SJSA1 (cell line): ENCODE measurements at regions not wholly inside any gene's neighbourhood (a gene's known extent, or its start where the extent isn't known, plus 50 kb on each side); places are given as distances from the start of the nearest gene placed in this dataset.

Experiments used
- DNase-seq, 2 experiments: peaks; one replicate each; pipeline ENCODE4 v3.0.0-alpha.2; 2015 to 2020; ENCODE audit warnings: low spot score in 2 of 2, low read depth in 1 of 2
- H3K27ac ChIP-seq: fragments of 250-450 bp; sonication (Bioruptor Pico); 2 replicates; pipeline ENCODE4 v1.5.1; 2020; ENCODE audit warnings: mild to moderate bottlenecking, moderate library complexity
- H3K27me3 ChIP-seq: fragments of 250-450 bp; sonication (Bioruptor Pico); replicated peaks from 2 replicates; pipeline ENCODE4 v1.5.1; 2020; ENCODE audit warnings: mild to moderate bottlenecking, moderate library complexity
- H3K36me3 ChIP-seq: fragments of 250-450 bp; sonication (Bioruptor Pico); 2 replicates; pipeline ENCODE4 v1.5.1; 2020; ENCODE audit warnings: mild to moderate bottlenecking
- H3K4me1 ChIP-seq: fragments of 250-450 bp; sonication (Bioruptor Pico); replicated peaks from 2 replicates; pipeline ENCODE4 v1.6.1; 2021; ENCODE audit warnings: mild to moderate bottlenecking
- H3K4me3 ChIP-seq: fragments of 250-450 bp; sonication (Bioruptor Pico); 2 replicates; pipeline ENCODE4 v1.5.1; 2020; ENCODE audit warnings: mild to moderate bottlenecking
- H3K9me3 ChIP-seq: fragments of 250-450 bp; sonication (Bioruptor Pico); replicated peaks from 2 replicates; pipeline ENCODE4 v1.5.1; 2020; ENCODE audit warnings: mild to moderate bottlenecking

DNA sequence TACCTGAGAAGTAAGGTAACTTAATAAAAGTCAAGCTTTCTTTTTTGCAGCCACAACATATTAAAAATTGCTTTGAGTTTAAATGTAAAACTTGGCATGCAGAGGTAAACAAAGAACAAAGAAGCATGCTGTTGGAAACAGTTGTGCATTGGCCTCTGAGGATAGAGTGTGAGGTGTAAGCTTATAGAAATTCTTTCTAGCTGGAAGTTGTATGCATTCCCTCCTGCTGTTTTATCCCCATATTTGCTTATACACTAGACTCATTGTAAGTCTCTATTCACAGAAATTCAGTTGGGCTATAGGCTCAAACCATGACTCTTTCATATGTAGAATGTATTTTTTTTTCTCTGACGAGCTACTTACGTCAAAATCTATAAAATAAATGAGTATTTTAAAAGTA, 316.3 kb downstream of the SLC6A15 start:
- Histone ChIP-seq H3K27ac (no peak overlapping the region), H3K4me1 (no peaks in the 10 kb centered on the region), H3K4me3 (no peak overlapping the region), H3K9me3 (no peaks in the 10 kb centered on the region), H3K36me3 (no peaks in the 10 kb centered on the region), H3K27me3 (no peaks in the 10 kb centered on the region)
- DNase-seq: no peak

DNA sequence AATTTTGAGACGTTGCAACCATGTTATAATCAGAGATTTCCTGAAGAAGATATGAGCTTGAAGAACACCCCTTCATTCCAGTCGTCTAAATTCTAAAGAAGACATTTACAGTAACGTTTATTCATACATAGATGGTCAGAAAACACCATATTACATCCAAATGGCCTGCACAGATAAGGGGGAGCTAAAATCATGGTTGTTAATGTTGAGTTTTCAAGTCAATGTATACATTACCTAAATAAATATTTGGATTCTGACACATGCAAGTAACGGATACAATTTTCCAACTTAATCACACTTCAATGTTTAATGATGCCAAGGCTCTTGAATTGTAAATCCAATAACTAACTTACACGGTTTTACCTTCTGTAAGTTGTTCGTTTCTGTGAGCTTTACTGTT, 318.4 kb downstream of the SLC6A15 start:
- Histone ChIP-seq H3K27me3 (no peaks in the 10 kb centered on the region), H3K36me3 (no peaks in the 10 kb centered on the region), H3K9me3 (no peaks in the 10 kb centered on the region), H3K4me1 (no peaks in the 10 kb centered on the region), H3K27ac (no peak overlapping the region), H3K4me3 (no peak overlapping the region)
- DNase-seq: no peak

DNA sequence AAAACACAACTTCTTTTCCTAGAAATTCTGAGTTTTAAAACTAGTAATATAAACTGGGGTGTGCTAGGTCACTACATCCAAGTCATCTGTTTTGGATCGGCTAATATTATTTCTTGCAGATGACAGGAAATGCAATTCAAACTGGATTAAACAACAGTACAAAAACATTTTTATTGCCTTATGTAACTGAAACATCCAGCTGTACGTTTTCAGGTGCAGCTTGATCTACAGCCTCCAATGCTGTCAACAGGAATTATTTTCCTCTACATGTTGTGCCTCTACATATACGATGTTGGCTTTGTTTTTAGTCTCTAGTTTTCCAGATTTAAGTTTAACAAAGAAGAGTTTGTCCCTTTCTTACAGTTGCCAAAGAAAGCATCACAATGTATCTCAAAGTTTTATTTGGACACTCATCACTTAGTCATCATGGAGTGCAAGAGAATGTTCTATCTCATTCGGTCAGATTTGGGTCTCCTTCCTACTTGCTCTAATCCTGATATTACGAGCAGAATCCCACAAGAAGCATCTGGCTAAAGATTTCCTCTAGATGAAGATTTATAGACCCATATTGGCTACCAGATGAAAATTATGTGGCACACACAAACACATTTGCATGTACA, 326.7 kb downstream of the SLC6A15 start:
- H3K9me3 ChIP-seq: no peaks in the 10 kb centered on the region
- no peak overlapping the region for H3K4me3 ChIP-seq
- no peak for DNase-seq
- no peaks in the 10 kb centered on the region for H3K4me1 ChIP-seq
- H3K27me3 ChIP-seq: no peaks in the 10 kb centered on the region
- no peak overlapping the region for H3K27ac ChIP-seq
- no peaks in the 10 kb centered on the region for H3K36me3 ChIP-seq

DNA sequence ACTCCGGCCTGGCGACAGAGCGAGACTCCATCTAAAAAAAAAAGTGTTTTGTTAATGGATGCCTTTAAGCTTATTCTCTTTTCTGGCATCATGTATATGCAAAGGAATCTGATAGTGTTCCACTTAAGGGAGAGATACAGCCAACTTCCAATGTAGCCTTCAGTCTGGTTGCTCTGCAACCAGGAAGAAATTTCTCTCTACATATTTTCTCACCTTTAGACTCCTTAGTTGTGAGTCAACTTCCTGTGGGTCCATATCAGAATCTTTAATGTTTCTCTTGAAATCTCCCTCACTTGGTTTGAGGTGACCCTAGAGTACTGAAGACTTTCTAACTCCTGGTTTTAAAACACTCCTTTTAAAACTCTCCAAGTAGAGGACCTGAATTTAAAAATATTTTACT, 340.4 kb downstream of the SLC6A15 start:
- Histone ChIP-seq H3K9me3 (no peaks in the 10 kb centered on the region), H3K27me3 (no peaks in the 10 kb centered on the region), H3K27ac (no peak overlapping the region), H3K4me1 (no peaks in the 10 kb centered on the region), H3K36me3 (no peaks in the 10 kb centered on the region), H3K4me3 (no peak overlapping the region)
- DNase-seq: no peak

DNA sequence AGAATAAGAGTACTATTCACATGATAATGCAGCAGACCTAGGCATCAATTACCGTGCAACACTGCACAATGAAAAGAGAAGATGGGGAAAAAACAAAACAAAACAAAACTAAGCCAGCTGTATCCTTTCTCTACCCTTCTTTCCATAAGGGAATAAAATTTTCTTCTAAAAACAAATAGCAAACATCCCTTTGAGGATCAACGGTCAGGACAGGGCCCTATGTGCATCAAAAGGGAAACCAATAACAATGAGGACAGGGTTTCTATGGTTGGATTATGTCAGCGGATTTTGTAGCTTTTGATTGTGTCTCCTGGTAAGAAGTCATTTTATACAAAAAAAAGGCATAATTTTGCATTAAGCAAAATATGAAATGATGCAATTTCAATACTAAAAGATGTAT, 350.3 kb downstream of the SLC6A15 start:
- Histone ChIP-seq H3K4me1 (no peaks in the 10 kb centered on the region), H3K9me3 (no peaks in the 10 kb centered on the region; the same call in 1 of the 2 replicates), H3K4me3 (no peak overlapping the region), H3K27ac (no peak overlapping the region), H3K27me3 (no peaks in the 10 kb centered on the region), H3K36me3 (no peaks in the 10 kb centered on the region)
- DNase-seq: no peak

DNA sequence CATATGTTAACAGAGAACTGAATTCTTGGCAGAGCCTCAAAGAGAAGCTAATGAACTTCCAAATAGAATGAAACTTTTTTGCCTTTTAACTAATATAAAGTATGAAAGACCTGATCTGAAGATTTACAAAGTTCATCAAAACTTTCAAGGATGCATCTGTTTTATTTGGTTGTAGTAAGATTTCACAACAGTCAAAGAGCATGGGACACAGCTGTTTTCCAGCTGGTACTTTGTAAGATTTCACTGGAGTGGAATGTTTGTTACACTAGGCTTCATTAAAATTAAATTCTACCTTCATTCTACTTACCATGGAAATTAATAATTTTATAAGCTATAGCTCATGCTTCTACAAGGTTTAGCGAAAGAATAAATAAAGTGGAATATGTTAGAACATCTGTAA, 351.2 kb downstream of the SLC6A15 start:
- no peaks in the 10 kb centered on the region for H3K4me1 ChIP-seq
- no peaks in the 10 kb centered on the region for H3K36me3 ChIP-seq
- no peaks in the 10 kb centered on the region for H3K27me3 ChIP-seq
- DNase-seq: no peak
- no peaks in the 10 kb centered on the region; the same call in 1 of the 2 replicates for H3K9me3 ChIP-seq
- no peak overlapping the region for H3K4me3 ChIP-seq
- no peak overlapping the region for H3K27ac ChIP-seq

DNA sequence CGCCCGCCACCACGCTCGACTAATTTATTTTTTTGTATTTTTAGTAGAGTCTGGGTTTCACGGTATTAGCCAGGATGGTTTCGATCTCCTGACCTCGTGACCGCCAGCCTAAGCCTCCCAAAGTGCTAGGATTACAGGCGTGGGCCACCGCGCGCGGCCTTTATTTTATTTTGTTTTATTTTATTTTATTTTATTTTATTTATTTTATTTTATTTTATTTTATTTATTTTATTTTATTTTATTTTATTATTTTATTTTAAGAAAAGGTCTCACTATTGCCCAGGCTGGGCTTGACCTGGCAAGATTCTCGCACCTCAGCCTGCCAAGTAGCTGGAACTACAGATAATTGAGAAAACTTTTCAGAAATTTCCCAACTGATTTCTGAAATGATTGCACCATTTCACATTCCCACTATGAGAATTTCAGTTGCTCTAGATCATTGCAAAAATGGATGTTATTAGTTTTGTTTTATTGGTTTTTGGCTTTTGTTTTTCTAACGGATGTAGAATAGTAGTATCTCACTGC, 358.3 kb downstream of the SLC6A15 start:
- Histone ChIP-seq H3K27ac (no peak overlapping the region), H3K36me3 (no peaks in the 10 kb centered on the region), H3K4me3 (no peak overlapping the region), H3K27me3 (no peaks in the 10 kb centered on the region), H3K4me1 (no peaks in the 10 kb centered on the region), H3K9me3 (no peaks in the 10 kb centered on the region)
- DNase-seq: no peak

DNA sequence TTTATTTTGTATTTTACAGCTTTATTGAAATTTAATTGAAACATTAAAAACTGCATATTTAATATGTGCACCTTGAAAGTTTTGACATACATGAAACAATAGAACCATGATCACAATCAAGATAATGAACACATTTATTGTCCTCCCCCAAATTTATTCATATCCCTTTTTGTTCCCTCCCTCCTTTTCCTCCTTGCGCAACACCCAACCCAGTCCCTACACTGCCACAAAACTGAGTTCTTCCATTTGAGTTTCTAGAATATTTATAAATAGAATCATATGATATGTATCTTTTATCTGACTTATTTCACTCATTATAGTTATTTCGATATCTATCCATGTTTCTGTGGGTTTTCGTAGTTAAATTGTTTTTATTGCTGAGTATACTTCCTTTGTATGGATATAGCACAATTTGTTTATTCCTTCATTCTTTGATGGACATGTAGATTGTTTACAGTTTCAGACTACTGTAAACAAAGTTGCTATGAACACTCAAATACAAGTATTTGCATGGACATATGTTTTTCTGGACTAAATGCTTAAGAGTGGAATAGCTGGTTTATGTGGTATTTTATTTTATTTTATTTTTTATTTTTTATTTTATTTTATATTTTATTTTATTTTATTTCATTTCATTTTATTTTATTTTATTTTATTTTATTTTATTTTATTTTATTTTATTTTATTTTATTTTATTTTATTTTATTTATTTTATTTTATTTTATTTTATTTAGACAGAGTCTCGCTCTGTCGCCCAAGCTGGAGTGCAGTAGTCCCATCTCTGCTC, 359.1 kb downstream of the SLC6A15 start:
- no peak for DNase-seq
- Histone ChIP-seq H3K9me3 (no peaks in the 10 kb centered on the region), H3K36me3 (no peaks in the 10 kb centered on the region)

DNA sequence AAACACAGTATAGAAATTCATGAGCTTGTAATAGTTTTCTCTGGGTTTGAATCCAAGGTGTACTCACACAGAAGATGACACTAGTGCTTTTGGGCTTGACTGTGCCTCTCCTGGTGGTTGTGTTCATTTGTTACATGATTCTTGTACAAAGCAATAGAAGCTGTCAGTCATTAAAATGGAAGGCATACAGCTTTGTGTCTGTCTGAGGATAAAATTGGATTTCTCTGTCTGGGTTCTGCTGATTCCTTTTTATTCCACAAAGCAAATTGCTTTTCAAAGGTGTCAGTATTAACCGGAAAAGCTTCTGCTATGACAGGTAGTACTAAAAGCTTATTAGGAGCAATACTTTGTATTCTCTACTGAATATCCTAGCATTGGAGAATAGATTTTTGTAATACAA, 361.2 kb downstream of the SLC6A15 start:
- Histone ChIP-seq H3K27me3 (no peaks in the 10 kb centered on the region), H3K4me1 (no peaks in the 10 kb centered on the region), H3K27ac (no peak overlapping the region), H3K4me3 (no peak overlapping the region), H3K36me3 (no peaks in the 10 kb centered on the region), H3K9me3 (no peaks in the 10 kb centered on the region)
- no peak for DNase-seq

More for the DNA sequence above, 359.1 kb downstream of the SLC6A15 start:
- Histone ChIP-seq H3K27me3 (no peaks in the 10 kb centered on the region), H3K4me3 (no peak overlapping the region), H3K27ac (no peak overlapping the region), H3K4me1 (no peaks in the 10 kb centered on the region)

DNA sequence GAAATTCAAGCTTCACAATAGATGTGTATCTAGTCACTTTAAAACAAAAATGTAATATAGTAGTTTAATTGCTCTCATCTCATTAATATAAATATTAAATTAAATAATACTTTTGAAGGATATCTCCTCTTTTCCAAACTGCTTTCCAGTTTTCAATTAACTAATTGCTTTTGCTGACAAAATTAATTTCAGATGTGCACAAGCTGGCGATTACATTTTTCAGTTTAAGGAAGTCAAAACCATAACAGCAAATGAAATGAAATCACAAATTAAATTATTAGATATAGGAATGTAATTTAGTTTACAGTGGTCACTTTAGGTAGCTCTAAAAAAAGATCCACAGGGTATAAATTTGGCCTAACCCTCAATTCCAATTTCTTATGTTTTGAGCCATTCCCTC, 362.1 kb downstream of the SLC6A15 start:
- no peak for DNase-seq
- Histone ChIP-seq H3K27ac (no peak overlapping the region), H3K36me3 (no peaks in the 10 kb centered on the region), H3K4me1 (no peaks in the 10 kb centered on the region), H3K27me3 (no peaks in the 10 kb centered on the region), H3K9me3 (no peaks in the 10 kb centered on the region), H3K4me3 (no peak overlapping the region)

DNA sequence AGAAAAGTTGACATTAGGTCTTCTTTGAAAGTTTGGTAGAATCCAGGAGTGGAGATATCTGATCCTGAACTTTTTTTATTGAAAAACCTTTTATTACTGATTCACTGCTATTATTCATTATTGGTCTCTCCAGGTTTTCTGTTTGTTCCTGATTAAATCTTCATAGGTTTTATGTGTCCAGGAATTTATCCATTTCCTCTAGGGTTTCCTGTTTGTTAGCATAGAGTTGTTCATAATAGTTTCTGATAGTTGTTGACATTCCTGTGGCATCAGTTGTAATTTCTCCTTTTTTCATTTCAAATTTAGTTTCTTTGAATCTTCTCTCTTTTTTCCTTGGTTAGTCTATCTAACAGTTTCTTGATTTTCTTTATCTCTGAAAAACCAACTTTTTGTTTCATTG, 370.3 kb downstream of the SLC6A15 start:
- Histone ChIP-seq H3K36me3 (no peaks in the 10 kb centered on the region), H3K27me3 (no peaks in the 10 kb centered on the region), H3K4me3 (no peak overlapping the region), H3K9me3 (no peaks in the 10 kb centered on the region), H3K4me1 (no peaks in the 10 kb centered on the region), H3K27ac (no peak overlapping the region)
- DNase-seq: no peak

DNA sequence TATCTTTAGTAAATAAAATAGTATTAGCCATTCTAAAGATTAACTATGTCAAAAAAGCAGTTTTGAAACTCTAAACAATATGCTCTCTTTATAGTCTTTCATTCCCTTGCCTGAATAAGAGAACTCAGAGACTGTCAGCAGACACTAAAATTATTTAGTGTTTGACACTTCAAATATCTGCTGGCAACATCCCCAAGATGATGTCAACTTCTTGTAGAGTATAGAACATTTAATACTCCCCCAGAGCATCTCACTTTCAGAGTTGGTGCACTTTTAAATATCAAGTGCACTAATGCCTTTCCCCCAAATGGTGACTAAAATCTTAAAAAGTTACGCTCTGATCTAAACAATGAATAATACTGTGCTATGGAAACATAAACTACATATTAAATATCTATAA, 374.9 kb downstream of the SLC6A15 start:
- H3K27ac ChIP-seq: no peak overlapping the region
- no peaks in the 10 kb centered on the region for H3K4me1 ChIP-seq
- no peak overlapping the region for H3K4me3 ChIP-seq
- no peaks in the 10 kb centered on the region for H3K27me3 ChIP-seq
- DNase-seq: no peak
- no peaks in the 10 kb centered on the region for H3K9me3 ChIP-seq
- H3K36me3 ChIP-seq: no peaks in the 10 kb centered on the region

DNA sequence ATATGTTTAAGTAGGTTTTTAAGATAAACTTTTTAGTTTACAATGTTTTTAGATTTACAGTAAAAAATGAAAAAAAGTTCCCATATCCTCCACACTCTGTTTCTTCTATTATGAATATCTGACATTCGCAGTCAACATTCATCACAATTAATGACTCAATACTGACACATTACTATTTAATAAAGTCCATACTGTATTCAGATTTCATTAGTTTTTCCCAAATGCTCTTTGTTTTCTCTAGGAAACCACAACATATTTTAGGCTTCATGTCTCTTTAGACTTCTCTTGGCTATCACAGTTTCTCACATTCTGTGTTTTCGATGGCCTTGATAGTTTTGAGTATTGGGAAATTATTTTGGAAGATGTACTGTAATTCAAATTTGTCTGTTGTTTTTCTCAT, 399.8 kb downstream of the SLC6A15 start:
- H3K27ac ChIP-seq: no peak overlapping the region
- no peak for DNase-seq
- no peaks in the 10 kb centered on the region for H3K4me1 ChIP-seq

DNA sequence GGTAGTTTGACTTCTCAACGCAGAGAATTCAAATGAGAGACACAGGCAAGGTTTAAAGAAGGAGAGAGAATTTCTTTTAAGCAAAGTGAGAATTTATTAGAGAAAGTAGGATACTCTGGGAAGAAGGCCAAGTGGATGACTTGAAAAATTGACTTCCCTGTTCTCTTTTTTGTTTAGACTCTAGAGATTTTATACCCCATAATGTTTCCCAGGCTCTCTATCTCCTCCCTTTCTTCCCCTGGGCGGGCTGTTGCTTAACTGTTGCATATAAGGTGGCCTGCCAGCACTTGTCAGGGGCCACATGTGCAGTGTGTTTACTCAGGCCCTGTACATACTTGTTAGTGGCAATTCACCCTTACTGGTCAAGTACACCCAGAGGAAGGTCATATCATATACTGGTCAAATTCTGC, 403.7 kb downstream of the SLC6A15 start:
- H3K4me3 ChIP-seq: no peak overlapping the region
- no peaks in the 10 kb centered on the region for H3K36me3 ChIP-seq
- no peaks in the 10 kb centered on the region for H3K4me1 ChIP-seq
- DNase-seq: no peak
- no peak overlapping the region for H3K27ac ChIP-seq
- H3K27me3 ChIP-seq: no peaks in the 10 kb centered on the region
- no peaks in the 10 kb centered on the region for H3K9me3 ChIP-seq

More for the DNA sequence above, 399.8 kb downstream of the SLC6A15 start:
- Histone ChIP-seq H3K4me3 (no peak overlapping the region), H3K27me3 (no peaks in the 10 kb centered on the region), H3K9me3 (no peaks in the 10 kb centered on the region), H3K36me3 (no peaks in the 10 kb centered on the region)
